Effector memory CD8-positive, alpha-beta T cell (primary cell): ENCODE measurements at regions not wholly inside any gene's neighbourhood (a gene's known extent, or its start where the extent isn't known, plus 50 kb on each side); places are given as distances from the start of the nearest gene placed in this dataset.

ENCODE experiments used
- ATAC-seq: fragments of 150-1000 bp; cut with Tn5 transposase; replicated peaks from 2 replicates; pipeline ENCODE4 v1.10.0; 2021; ENCODE audit warnings: mild to moderate bottlenecking, moderate library complexity
- DNase-seq, 3 experiments: peaks; one replicate each; pipeline ENCODE4 v3.0.0; 2021
- H3K27ac Mint-ChIP-seq, 2 donors: one replicate each; pipeline ENCODE4 v1.8.0; 2022; ENCODE audit warnings: mild to moderate bottlenecking in 2 of 2, mixed read lengths in 2 of 2, moderate library complexity in 2 of 2
- H3K27me3 Mint-ChIP-seq, 2 donors: one replicate each; pipeline ENCODE4 v1.8.0; 2022; ENCODE audit warnings: mixed read lengths in 2 of 2
- H3K36me3 Mint-ChIP-seq: one replicate; pipeline ENCODE4 v1.8.0; 2022; ENCODE audit warnings: mild to moderate bottlenecking, moderate library complexity, mixed read lengths; ENCODE audit not compliant: insufficient read depth
- H3K4me1 Mint-ChIP-seq, 2 donors: one replicate each; pipeline ENCODE4 v1.8.0; 2022; ENCODE audit warnings: low read depth in 2 of 2, mixed read lengths in 2 of 2
- H3K4me3 Mint-ChIP-seq, 2 donors: one replicate each; pipeline ENCODE4 v1.8.0; 2022; ENCODE audit warnings: mild to moderate bottlenecking in 2 of 2, mixed read lengths in 2 of 2, moderate library complexity in 2 of 2
- H3K9me3 Mint-ChIP-seq, 2 donors: one replicate each; pipeline ENCODE4 v1.8.0; 2022; ENCODE audit warnings: mixed read lengths in 2 of 2

DNA sequence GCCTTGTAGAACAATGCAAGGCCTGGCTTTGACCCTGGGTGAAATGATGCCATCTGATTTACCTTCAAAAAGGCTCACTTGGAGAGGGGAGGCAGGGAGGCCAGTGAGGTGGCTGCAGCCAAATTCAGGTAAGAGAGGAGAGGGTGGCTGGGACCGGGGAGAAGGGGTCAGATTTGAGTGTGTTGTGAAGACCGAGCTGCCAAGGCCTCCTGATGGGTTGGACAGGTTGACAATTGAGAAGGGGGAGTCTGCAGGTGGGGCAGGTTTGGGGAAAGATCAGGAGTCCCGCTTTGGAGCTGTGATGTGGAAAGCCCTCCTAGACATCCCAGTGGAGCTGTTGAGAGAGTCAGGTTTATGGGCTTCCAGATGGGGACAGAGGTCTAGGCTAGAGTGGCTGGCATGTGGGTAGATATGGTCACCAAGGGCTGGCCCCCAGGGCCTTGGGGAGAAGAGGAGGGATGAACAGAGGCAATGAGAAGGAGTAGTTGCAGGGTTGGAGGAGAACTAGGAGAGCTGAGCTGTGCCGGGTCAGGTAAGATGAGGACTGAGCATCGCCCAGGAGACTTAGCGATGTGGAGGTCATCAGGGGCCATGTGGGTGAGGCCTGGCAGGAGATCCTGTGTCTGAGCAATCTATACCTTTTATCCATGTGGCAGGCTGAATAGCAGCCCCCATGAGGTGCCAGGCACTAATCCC, 70.5 kb upstream of the TOX2 start:
- Mint-ChIP-seq H3K9me3 (no peaks in the 10 kb centered on the region), H3K4me3 (no peak overlapping the region), H3K36me3 (no peaks in the 10 kb centered on the region), H3K27ac (no peak overlapping the region), H3K27me3 (peaks cover 0 to 42% of the 10 kb centered on the region in 2 donors), H3K4me1 (peaks cover 28 to 34% of the 10 kb centered on the region in 2 donors)
- no peak for DNase-seq
- no peak for ATAC-seq

DNA sequence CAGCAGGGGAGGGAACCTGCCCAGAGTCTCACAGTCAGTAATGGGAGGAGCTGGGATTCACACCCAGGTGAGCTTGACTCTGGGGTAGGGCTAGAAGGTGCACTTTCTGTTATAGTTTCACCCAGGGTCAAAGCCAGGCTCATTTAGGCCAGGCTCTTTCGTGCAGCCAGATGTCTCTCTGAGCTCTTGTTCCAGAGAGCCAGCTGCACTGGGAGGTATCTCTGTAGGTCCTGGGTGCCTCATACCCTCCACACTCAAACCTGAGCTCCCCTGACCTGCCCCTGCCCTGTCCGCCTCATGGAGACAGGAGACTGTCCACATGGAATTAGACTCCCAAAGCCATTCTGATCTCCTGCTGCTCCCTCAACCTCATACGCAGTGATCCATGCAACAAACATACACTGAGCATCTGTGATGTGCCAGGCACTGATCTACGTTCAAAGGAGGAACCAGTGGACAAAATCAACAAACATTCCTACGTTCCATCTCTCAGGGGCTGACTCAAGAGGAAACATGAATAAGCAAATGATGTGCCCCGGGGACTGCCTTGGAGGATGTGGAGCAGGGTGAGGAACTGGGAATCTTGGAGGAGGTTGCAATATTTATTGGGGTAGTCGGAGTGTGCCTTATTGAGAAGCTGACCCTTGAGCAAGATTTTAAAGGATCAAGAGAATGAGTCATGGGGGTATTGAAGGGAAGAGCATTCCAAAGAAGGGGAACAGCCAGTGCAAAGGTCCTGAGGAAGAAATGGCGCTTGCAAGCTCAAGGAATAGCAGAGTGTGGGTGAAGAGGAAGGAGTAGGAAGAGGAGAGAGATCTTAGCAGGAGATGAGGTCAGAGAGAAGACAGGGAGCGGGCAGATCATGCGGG, 71.3 kb upstream of the TOX2 start:
- Mint-ChIP-seq H3K4me3 (no peak overlapping the region), H3K4me1 (peaks cover 33 to 42% of the 10 kb centered on the region in 2 donors), H3K9me3 (no peaks in the 10 kb centered on the region), H3K27ac (no peak overlapping the region), H3K27me3 (peaks cover 0 to 48% of the 10 kb centered on the region in 2 donors), H3K36me3 (no peaks in the 10 kb centered on the region)
- no peak for DNase-seq
- no peak for ATAC-seq

DNA sequence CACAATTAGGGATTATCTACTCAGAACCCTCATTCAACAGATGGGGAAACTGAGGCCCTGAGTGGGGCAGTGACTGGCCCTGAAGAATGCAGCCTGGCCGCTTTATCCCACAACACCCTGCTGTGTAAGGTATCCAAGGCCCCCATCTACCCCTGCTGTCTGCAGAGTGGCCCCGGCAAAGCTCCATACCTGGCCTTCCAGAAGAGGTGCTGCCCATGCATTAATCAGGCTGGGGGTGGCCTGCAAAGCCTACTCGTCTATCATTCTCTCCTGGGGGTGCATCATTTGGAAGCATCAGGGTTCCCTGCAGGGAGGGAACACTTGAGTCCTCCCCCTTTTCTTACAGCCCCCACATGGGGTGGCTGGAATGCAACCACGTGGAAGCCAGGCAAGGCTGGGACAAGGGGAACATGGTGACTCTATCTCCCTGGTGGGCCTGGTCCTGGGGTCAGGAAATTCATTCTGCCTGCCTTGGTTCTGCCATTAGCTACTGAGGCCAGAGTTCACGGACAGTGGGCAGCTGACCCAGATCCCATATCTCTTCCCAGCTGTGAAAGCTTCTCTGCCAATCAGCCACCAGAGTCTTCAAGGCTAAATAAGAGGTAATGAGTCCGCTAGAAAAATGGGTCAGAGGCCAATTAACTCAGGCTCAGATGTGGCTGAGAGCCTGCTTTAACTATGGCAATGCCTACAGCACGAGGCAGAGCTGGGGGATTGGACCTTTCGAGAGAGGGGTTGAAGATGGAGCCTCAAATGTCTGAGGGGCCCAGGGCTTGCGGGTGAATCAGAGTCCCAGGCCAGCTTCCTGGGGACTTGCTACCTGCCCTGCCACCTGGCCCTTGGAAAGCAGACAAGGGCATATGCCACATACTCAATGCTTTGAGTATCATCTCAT, 72.3 kb upstream of the TOX2 start:
- no peak overlapping the region for H3K27ac Mint-ChIP-seq
- H3K4me1 Mint-ChIP-seq: peaks cover 41 to 49% of the 10 kb centered on the region in 2 donors
- DNase-seq (no peak), ATAC-seq (no peak)
- H3K4me3 Mint-ChIP-seq: no peak overlapping the region
- H3K36me3 Mint-ChIP-seq: no peaks in the 10 kb centered on the region
- peaks cover 0 to 58% of the 10 kb centered on the region in 2 donors for H3K27me3 Mint-ChIP-seq
- no peaks in the 10 kb centered on the region for H3K9me3 Mint-ChIP-seq

DNA sequence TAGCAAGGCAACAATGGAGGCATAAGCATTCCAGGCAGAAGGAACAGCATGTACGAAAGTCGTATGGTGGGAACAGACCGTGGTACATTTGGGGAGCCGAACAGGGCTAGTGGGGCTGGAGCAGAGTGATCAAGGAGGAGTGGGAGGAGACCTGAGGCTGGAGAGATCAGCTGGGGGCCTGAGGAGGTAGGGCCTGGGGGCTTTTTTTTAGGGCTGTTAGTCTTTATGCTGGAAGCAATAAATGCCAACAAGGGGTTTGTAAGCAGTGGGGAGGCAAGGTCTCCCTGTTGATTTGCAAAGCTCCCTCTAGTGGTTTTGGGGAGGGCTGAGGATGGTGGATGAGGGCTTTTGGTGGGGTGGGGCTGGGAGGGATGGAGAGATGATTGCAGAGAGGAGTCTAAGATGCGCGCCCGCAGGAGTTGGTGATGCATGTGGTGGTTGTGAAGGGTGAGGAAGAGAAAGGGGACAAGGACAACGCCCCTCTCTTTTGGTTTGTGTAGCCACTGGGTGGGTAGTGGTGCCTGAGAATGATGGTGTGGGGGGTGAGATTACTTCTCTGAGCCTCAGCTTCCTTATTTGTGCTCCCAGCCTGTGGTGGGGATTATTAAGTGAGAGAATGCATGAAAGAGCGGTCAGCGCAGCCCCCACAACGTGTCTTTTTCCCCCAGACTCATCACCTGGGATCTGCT, 74.1 kb upstream of the TOX2 start:
- no peaks in the 10 kb centered on the region for H3K9me3 Mint-ChIP-seq
- peak in 1 of 3 experiments; percentile 32 for DNase-seq
- H3K36me3 Mint-ChIP-seq: no peaks in the 10 kb centered on the region
- H3K27me3 Mint-ChIP-seq: peaks cover 0 to 64% of the 10 kb centered on the region in 2 donors
- peak; percentile 63 for ATAC-seq
- H3K27ac Mint-ChIP-seq: peak overlapping the region in 1 of 2 donors; percentile 56
- H3K4me1 Mint-ChIP-seq: peaks cover 38 to 46% of the 10 kb centered on the region in 2 donors
- peak overlapping the region; percentile 41 to 62 for H3K4me3 Mint-ChIP-seq

DNA sequence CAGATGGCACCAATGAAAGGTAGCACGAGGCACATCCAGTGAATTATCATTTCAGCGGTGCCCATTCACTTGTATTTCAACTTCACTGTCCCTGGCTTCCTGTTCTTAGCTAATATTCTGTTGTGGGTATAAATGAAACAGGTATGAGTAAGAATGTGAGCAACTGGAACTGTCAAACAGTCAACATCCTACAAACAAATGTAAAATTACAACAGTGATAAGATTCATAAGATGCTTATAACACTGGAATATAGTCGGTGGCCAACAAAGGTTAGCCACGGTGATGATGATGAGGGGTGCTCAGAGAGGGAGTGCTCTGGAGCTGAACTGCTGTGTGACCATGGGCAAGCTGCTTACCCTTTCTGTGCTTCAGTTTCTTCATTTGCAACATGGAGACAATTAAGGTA, 74.9 kb upstream of the TOX2 start:
- peaks cover 1 to 71% of the 10 kb centered on the region in 2 donors for H3K27me3 Mint-ChIP-seq
- no peaks in the 10 kb centered on the region for H3K9me3 Mint-ChIP-seq
- ATAC-seq (no peak), DNase-seq (no peak)
- H3K4me1 Mint-ChIP-seq: peaks cover 31 to 39% of the 10 kb centered on the region in 2 donors
- peak overlapping the region in 1 of 2 donors; percentile 56 for H3K27ac Mint-ChIP-seq
- no peaks in the 10 kb centered on the region for H3K36me3 Mint-ChIP-seq
- peak overlapping the region; percentile 41 to 62 for H3K4me3 Mint-ChIP-seq

DNA sequence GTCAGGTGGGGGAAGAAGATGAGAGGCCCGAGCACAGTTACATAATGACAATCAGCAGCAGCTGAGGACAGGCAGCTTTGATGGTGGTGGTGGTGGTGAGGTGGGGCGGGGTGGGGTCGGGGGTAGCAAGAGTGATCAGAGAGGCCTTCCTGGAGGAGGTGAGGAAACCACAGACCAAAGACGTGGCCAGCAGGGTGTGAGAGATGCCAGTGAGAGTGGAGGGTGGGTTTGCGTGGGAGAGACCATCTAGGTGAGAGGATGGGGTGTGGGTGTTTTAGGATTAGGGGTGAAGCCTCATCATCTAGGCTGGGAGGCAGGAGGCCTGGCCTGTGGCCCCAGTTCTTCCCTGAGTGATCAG, 76.0 kb upstream of the TOX2 start:
- peak overlapping the region in 1 of 2 donors; percentile 55 for H3K4me3 Mint-ChIP-seq
- peaks cover 6 to 78% of the 10 kb centered on the region in 2 donors for H3K27me3 Mint-ChIP-seq
- no peak overlapping the region for H3K27ac Mint-ChIP-seq
- H3K9me3 Mint-ChIP-seq: no peaks in the 10 kb centered on the region
- DNase-seq: no peak
- peak; percentile 42 for ATAC-seq
- H3K36me3 Mint-ChIP-seq: no peaks in the 10 kb centered on the region
- H3K4me1 Mint-ChIP-seq: peaks cover 27 to 38% of the 10 kb centered on the region in 2 donors

DNA sequence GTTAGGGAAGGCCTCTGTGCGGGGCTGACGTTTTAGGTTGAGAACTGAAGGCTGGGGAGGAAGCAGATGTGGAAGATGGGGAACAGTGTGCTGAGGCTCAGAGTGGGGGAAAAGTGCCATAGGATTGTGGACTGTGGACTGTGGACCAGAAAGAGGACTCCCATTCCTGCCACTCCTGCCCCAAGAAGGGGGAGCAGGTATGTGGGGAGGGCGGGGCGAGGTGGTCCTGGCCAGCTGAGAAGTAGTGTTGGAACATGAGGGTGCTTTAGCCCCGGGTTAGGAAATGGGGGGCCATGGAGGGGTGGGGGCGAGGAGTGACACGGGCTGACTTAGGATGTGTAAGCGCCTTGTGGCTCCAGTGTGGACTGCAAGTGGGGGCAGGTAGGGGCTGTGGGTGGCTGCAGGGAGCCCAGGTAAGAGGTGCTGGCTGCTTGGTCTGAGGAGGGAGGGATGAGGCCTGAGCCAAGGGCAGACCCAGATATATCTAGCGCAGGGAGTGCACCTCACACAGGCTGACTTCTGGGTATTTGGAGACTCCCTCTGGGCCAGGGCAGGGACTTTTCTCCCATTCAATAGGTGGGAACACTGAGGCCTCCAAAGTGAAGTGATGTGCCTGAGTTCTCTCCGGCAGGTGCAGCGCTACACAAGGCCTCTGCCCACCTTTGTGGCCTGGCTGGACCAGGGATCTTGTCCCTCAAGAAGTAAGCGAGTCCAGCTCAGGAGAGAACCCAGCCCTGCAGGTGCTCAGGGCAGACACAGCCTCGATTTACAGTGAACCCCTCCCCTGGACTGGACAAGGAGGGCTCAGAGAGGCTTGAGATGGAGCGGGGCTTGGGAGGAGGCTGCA, 76.6 kb upstream of the TOX2 start:
- H3K36me3 Mint-ChIP-seq: no peaks in the 10 kb centered on the region
- no peaks in the 10 kb centered on the region for H3K9me3 Mint-ChIP-seq
- H3K4me3 Mint-ChIP-seq: peak overlapping the region in 1 of 2 donors; percentile 55
- peaks cover 27 to 38% of the 10 kb centered on the region in 2 donors for H3K4me1 Mint-ChIP-seq
- H3K27me3 Mint-ChIP-seq: peaks cover 6 to 78% of the 10 kb centered on the region in 2 donors
- H3K27ac Mint-ChIP-seq: peak overlapping the region in 1 of 2 donors; percentile 64
- ATAC-seq (no peak), DNase-seq (no peak)

DNA sequence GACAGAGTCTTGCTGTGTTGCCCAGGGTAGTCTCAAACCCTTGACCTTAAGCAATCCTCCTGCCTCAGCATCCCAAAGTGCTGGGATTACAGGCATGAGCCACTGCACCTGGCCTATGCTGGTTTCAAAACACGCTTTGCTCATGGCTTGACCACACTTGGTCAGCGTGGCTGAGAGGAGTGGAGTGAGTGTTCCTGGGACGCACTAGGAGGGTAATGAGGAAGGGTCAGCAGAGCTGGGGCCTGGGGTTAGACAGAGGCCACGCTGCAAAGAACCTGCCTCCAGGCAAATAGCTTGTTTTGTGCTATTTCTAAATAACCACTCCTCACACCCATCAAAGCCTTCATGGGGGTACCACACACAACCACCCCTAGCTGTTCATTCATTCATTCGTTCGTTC, 77.9 kb upstream of the TOX2 start:
- no peak for ATAC-seq

DNA sequence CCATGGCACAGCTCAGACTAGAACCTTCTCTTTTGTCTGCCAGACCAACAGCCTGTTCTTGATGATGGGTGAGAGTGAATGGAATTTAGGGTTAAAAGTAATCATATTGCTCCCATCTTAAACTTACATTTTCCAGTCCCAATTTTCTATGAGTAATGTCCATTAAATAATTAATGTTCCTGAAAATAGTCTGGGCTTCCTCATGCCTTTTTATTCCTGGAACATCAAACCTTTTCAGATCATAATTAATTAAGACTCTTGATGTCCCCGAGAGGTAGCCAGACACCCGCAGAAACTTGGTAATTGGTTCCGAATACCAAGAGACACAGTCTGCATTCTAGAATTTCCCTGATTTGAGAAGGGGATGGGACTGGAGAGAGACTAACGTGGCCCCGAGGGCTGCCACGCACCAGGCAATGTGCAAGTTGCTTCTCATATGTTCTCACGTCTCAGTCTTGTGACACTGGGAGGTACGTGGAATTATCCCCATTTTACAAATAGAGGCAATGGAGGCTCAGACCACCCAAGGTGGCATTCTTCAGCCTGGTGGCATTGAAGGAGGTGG, 78.6 kb upstream of the TOX2 start:
- Mint-ChIP-seq H3K36me3 (no peaks in the 10 kb centered on the region), H3K27me3 (peaks cover 6 to 86% of the 10 kb centered on the region in 2 donors), H3K27ac (no peak overlapping the region), H3K4me3 (no peak overlapping the region), H3K4me1 (peaks cover 27 to 34% of the 10 kb centered on the region in 2 donors), H3K9me3 (no peaks in the 10 kb centered on the region)
- DNase-seq: no peak
- no peak for ATAC-seq

More for the DNA sequence above, 77.9 kb upstream of the TOX2 start:
- no peak for DNase-seq
- no peak overlapping the region for H3K4me3 Mint-ChIP-seq
- no peaks in the 10 kb centered on the region for H3K36me3 Mint-ChIP-seq
- H3K9me3 Mint-ChIP-seq: no peaks in the 10 kb centered on the region
- H3K27ac Mint-ChIP-seq: no peak overlapping the region
- H3K27me3 Mint-ChIP-seq: peaks cover 6 to 86% of the 10 kb centered on the region in 2 donors
- H3K4me1 Mint-ChIP-seq: peaks cover 27 to 38% of the 10 kb centered on the region in 2 donors

DNA sequence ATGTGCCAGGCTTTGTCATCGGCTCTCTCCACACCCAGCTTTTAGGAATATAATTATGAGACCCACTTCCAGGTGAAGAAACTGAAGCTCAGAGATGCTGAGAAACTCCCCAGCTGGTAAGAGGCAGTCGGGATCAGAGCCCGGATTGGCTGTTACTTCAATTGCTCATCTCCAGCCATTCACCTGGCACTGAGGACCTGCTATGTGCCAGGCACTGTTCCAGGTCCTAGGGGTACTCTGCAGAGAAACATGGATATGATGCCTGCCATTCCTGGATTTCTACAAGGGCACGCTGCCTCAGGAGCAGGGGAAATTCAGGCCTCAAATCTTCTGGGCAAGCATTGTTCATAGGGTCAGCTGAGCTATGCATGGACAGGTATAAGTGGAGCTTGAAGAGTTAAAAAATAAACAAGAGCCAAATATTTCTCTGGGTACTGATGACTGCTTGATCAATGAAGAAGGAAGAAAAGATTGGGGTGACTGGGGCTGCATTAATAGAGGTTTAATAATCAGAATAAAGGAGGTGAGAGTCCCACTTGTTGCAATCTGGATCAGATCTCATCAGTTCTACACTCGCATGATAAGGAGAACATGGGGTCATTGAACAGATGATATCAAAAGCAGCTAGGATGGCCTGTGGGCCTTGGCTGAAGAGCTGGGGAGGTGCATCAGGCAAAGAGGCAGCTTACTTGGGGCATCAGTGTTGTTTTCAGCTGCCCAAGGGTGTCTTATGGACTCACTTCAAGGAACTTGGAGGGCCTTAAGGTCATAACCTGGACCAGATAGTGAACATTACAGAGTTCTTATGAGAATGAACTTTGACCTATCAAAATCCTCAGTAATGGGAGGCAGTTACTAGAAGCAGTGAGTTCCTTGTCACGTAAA, 80.9 kb upstream of the TOX2 start:
- ATAC-seq (no peak), DNase-seq (no peak)
- Mint-ChIP-seq H3K27me3 (peaks cover 12 to 94% of the 10 kb centered on the region in 2 donors), H3K36me3 (no peaks in the 10 kb centered on the region), H3K27ac (no peak overlapping the region), H3K4me1 (peaks cover 13 to 14% of the 10 kb centered on the region in 2 donors), H3K4me3 (no peak overlapping the region), H3K9me3 (no peaks in the 10 kb centered on the region)

DNA sequence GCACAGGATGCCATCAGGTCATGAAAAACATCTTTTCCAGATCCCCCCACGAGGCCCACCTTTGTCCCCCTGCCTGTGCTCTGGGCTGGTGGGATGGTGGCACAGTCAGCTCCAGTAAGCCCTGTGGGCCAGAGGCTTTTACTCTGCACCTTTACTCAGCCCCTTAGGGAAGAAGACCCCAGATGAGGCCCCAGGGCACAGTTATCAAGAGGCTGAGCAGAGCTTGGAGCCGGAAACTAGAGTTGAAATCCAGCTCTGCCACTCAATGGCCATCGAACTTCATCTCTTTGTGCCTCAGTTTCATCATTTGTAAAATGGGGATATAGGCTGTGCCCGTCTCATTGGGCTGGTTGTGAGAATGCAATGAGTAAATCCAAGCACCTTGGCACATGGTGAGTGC, 81.7 kb upstream of the TOX2 start:
- peaks cover 6 to 7% of the 10 kb centered on the region in 2 donors for H3K4me1 Mint-ChIP-seq
- no peaks in the 10 kb centered on the region for H3K36me3 Mint-ChIP-seq
- ATAC-seq (no peak), DNase-seq (no peak)
- no peaks in the 10 kb centered on the region for H3K9me3 Mint-ChIP-seq
- H3K4me3 Mint-ChIP-seq: no peak overlapping the region
- H3K27ac Mint-ChIP-seq: no peak overlapping the region
- peaks cover 20 to 94% of the 10 kb centered on the region in 2 donors for H3K27me3 Mint-ChIP-seq
